ENCODE measurements at regions not wholly inside any gene's neighbourhood (a gene's known extent, or its start where the extent isn't known, plus 50 kb on each side); places are given as distances from the start of the nearest gene placed in this dataset.

DNA sequence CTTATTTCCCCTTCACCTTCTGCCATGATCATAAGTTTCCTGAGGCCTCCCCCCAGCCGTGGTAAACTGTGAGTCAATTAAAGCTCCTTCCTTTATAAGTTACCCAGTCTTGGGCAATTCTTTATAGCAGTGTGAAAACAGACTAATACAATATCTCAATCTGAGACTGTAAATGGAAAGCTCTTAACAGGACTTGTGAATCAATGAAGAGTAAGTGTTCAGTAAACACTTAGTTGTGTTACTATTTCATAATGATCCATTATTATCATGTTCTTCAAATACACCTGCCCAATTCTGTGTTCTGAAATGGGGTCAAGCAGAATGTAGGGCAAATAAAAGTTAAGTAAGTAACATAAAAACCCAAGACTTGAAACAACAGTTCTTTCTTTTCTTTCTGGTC is 266.2 kb downstream of the TENT5A start:
- intact Hi-C loops (cut with micrococcal nuclease) = no loop called here
- no peak overlapping the region for H2AFZ ChIP-seq (ENCODE audit: insufficient read depth, low read depth, low read length, poor library complexity, severe bottlenecking)
- peaks cover 0 to 4% (median 0%) of the 10 kb centered on the region in 7 donors for H3K9me3 Mint-ChIP-seq
- no peaks in the 10 kb centered on the region for H3K36me3 Mint-ChIP-seq
- H3K4me3 Mint-ChIP-seq = no peak overlapping the region
- peaks cover 0 to 3% (median 0%) of the 10 kb centered on the region in 3 donors for H3K27me3 Mint-ChIP-seq (ENCODE audit: low read depth in 3 of 3)
- H3K27me3 ChIP-seq (ENCODE audit: control insufficient read depth in 2 of 2, insufficient read depth in 2 of 2, low read length in 2 of 2) = no peaks in the 10 kb centered on the region
- no peaks in the 10 kb centered on the region for H3K9me3 ChIP-seq (replicated peaks in 1 of 2; ENCODE audit: control insufficient read depth in 1 of 2, insufficient read depth in 1 of 2, low read length in 2 of 2)
- 20% methylated on average over 1 of the region's 1 CpG for WGBS (ENCODE audit: insufficient coverage)
- no peak overlapping the region for H3K27ac ChIP-seq (ENCODE audit: low read depth in 1 of 2, low read length in 2 of 2)
- H4K20me1 ChIP-seq (ENCODE audit: insufficient read depth, low read length) = no peaks in the 10 kb centered on the region
- TF ChIP-seq, protein P1, sequence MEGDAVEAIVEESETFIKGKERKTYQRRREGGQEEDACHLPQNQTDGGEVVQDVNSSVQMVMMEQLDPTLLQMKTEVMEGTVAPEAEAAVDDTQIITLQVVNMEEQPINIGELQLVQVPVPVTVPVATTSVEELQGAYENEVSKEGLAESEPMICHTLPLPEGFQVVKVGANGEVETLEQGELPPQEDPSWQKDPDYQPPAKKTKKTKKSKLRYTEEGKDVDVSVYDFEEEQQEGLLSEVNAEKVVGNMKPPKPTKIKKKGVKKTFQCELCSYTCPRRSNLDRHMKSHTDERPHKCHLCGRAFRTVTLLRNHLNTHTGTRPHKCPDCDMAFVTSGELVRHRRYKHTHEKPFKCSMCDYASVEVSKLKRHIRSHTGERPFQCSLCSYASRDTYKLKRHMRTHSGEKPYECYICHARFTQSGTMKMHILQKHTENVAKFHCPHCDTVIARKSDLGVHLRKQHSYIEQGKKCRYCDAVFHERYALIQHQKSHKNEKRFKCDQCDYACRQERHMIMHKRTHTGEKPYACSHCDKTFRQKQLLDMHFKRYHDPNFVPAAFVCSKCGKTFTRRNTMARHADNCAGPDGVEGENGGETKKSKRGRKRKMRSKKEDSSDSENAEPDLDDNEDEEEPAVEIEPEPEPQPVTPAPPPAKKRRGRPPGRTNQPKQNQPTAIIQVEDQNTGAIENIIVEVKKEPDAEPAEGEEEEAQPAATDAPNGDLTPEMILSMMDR (IDR thresholded peaks at IDR 0.05) = no peak
- DNase-seq = no peak
- no peak overlapping the region for H3K4me3 ChIP-seq (replicated peaks in 1 of 3; ENCODE audit: low read depth in 2 of 3, low read length in 3 of 3)
- no peak overlapping the region for H3K4me2 ChIP-seq (replicated peaks; ENCODE audit: extremely low read depth, low read length, poor library complexity, severe bottlenecking)
- no peak overlapping the region for H3K27ac Mint-ChIP-seq
- no peaks in the 10 kb centered on the region for H3K4me1 Mint-ChIP-seq
- no peaks in the 10 kb centered on the region for H3K4me1 ChIP-seq (ENCODE audit: control insufficient read depth in 1 of 2, insufficient read depth in 2 of 2, low read length in 2 of 2)
- H3K79me2 ChIP-seq (ENCODE audit: insufficient read depth, low read length) = no peaks in the 10 kb centered on the region
- no peaks in the 10 kb centered on the region for H3K36me3 ChIP-seq (replicated peaks in 1 of 2; ENCODE audit: control insufficient read depth in 1 of 2, insufficient read depth in 2 of 2, low read length in 2 of 2)
- H3K9ac ChIP-seq (ENCODE audit: insufficient read depth, low read length, poor library complexity, severe bottlenecking) = no peak overlapping the region

- H3K27me3 Mint-ChIP-seq (ENCODE audit: low read depth in 3 of 3) = peaks cover 0 to 3% (median 0%) of the 10 kb centered on the region in 3 donors
- peaks cover 0 to 4% (median 0%) of the 10 kb centered on the region in 7 donors for H3K9me3 Mint-ChIP-seq
- Histone ChIP-seq H3K4me2 (replicated peaks; ENCODE audit: extremely low read depth, low read length, poor library complexity, severe bottlenecking) (no peak overlapping the region), H3K27ac (ENCODE audit: low read depth in 1 of 2, low read length in 2 of 2) (no peak overlapping the region), H2AFZ (ENCODE audit: insufficient read depth, low read depth, low read length, poor library complexity, severe bottlenecking) (no peak overlapping the region), H3K27me3 (ENCODE audit: control insufficient read depth in 2 of 2, insufficient read depth in 2 of 2, low read length in 2 of 2) (no peaks in the 10 kb centered on the region), H3K9ac (ENCODE audit: insufficient read depth, low read length, poor library complexity, severe bottlenecking) (no peak overlapping the region), H3K9me3 (replicated peaks in 1 of 2; ENCODE audit: control insufficient read depth in 1 of 2, insufficient read depth in 1 of 2, low read length in 2 of 2) (no peaks in the 10 kb centered on the region), H4K20me1 (ENCODE audit: insufficient read depth, low read length) (no peaks in the 10 kb centered on the region), H3K79me2 (ENCODE audit: insufficient read depth, low read length) (no peaks in the 10 kb centered on the region), H3K4me1 (ENCODE audit: control insufficient read depth in 1 of 2, insufficient read depth in 2 of 2, low read length in 2 of 2) (no peaks in the 10 kb centered on the region), H3K36me3 (replicated peaks in 1 of 2; ENCODE audit: control insufficient read depth in 1 of 2, insufficient read depth in 2 of 2, low read length in 2 of 2) (no peaks in the 10 kb centered on the region), H3K4me3 (replicated peaks in 1 of 3; ENCODE audit: low read depth in 2 of 3, low read length in 3 of 3) (no peak overlapping the region)
- H3K27ac Mint-ChIP-seq = no peak overlapping the region
- no peak for DNase-seq
- TF ChIP-seq, protein P1 (IDR thresholded peaks at IDR 0.05) = no peak
- H3K4me3 Mint-ChIP-seq = no peak overlapping the region
- intact Hi-C loops (cut with micrococcal nuclease) = no loop called here
- H3K36me3 Mint-ChIP-seq = no peaks in the 10 kb centered on the region
- H3K4me1 Mint-ChIP-seq = no peaks in the 10 kb centered on the region
Measured at GRCh38 chr6:81485395-81485794, 267.1 kb downstream of the TENT5A start.

Data from CD14-positive monocyte (primary cell).